ENCODE measurements at regions not wholly inside any gene's neighbourhood (a gene's known extent, or its start where the extent isn't known, plus 50 kb on each side); places are given as distances from the start of the nearest gene placed in this dataset.

- TF ChIP-seq CTCF (IDR thresholded peaks at IDR 0.05; ENCODE audit: borderline replicate concordance, extremely low read depth, low read length, poor library complexity, severe bottlenecking) (no peak), EZH2 (IDR thresholded peaks at IDR 0.05; ENCODE audit: borderline replicate concordance, low read depth, low read length, severe bottlenecking) (no peak)
Observed at GRCh38 chr18:47717257-47717656, 213.2 kb downstream of the SMAD2 start.

All from DND-41 (cell line).